Astrocyte of the cerebellum (primary cell): ENCODE measurements at regions not wholly inside any gene's neighbourhood (a gene's known extent, or its start where the extent isn't known, plus 50 kb on each side); places are given as distances from the start of the nearest gene placed in this dataset.

Source experiments
- DNase-seq: peaks from one replicate; pipeline ENCODE4 v3.0.0-alpha.2; 2011; ENCODE audit warnings: low read depth
- H3K4me3 ChIP-seq: 2 replicates; pipeline ENCODE4 v1.5.1; 2011; ENCODE audit warnings: mild to moderate bottlenecking, low read depth, low read length, moderate library complexity
- CTCF ChIP-seq: IDR thresholded peaks from 2 replicates; pipeline ENCODE4 v1.5.1; 2012; ENCODE audit warnings: low read length, low read depth, moderate library complexity, mild to moderate bottlenecking; ENCODE audit errors: missing control alignments
- in situ Hi-C: cut with HindIII; loops from 2 replicates; pipeline ENCODE4 v1.10.0; 2017; ENCODE audit warnings: low sequenced_read_pairs

GRCh38 chr2:65779021-65779420, 346.6 kb upstream of the SPRED2 start:
- H3K4me3 ChIP-seq, result no peak overlapping the region
- in situ Hi-C loops, result no loop called here
- no peak for TF ChIP-seq CTCF
- no peak for DNase-seq

DNA sequence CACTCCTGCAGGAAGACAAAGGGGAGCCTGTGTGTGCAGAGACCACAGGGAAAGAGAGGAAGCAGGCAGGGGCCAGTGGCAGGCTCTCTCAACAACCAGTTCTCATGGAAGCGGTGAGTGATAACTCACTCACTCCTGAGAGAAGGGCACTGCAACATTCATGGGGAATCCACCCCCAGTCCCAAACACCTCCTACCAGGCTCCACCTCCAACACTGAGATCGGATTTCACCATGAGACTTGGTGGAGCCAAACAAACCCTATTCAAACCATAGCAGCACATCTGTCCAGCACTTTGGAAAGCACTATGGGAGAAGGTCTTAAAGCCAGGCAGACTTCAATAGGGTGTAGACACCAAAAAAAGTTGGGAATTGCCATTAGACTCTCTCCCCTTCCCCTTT, 345.7 kb upstream of the SPRED2 start:
- in situ Hi-C loops, result no loop called here
- H3K4me3 ChIP-seq, result no peak overlapping the region
- TF ChIP-seq CTCF, result no peak
- no peak for DNase-seq

DNA sequence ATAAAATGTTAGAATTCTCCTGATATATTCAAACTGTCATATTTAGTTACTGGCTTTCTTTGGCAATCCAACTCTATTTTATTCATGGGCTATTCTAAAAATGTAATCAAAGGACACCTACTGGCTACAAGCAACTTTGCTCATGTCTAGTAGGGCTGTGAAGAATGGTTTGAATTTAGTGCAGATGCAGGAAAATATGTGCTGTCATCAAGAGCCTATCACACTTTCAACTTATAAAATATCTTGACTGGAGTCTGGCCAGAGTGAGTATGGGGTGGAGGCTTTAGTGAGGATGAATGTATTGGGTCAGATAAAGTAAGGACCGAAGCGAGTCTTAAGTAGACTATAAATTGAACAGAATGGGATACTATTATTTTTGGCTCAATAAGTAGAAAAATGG, 343.4 kb upstream of the SPRED2 start:
- H3K4me3 ChIP-seq, result no peak overlapping the region
- no peak for DNase-seq
- no peak for TF ChIP-seq CTCF
- in situ Hi-C loops, result no loop called here

DNA sequence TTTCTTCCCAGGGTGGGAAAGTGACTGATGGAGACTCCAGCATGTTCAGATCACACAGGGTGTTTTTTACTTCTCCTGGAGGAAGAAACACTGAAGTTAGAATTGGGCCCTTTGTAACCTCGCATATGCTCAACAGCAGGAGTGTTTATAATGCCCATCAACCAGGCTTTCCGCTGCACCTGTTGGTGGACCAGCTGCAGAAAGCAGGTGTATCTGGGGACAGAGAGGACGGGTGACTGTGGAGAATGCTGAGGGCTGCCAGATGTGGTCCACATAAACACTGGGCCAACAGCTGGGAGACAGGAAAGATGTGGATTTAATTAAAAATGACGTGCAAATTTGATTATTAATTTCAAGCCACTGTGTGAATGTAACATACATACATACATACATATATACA, 335.5 kb upstream of the SPRED2 start:
- in situ Hi-C loops, result no loop called here
- H3K4me3 ChIP-seq, result no peak overlapping the region
- no peak for DNase-seq
- TF ChIP-seq CTCF, result no peak

GRCh38 chr2:65766768-65767267, 334.4 kb upstream of the SPRED2 start:
- DNase-seq, result no peak
- in situ Hi-C loops, result no loop called here
- no peak for TF ChIP-seq CTCF
- no peak overlapping the region for H3K4me3 ChIP-seq

GRCh38 chr2:65765376-65765775, 333.0 kb upstream of the SPRED2 start:
- TF ChIP-seq CTCF, result no peak
- no peak for DNase-seq
- no peak overlapping the region for H3K4me3 ChIP-seq
- in situ Hi-C loops, result no loop called here

DNA sequence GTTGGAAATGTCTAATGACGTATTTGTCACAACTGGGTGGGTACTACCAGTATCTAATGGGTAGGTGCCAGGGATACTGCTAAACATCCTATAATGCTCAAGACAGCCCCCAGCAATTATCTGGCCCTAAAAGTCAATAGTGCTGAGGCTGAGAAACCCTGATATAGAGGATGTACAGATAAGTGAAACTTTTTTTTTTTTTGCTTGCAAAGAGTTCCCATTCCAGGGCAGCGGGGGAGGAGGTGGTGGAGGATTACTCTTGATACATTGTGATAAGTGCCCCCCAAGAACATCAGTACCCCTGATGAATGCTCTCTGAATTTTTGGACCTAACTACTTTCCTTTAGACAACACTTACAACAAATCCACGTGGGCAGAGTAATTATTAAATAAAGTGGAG, 329.7 kb upstream of the SPRED2 start:
- TF ChIP-seq CTCF, result no peak
- in situ Hi-C loops, result no loop called here
- no peak overlapping the region for H3K4me3 ChIP-seq
- no peak for DNase-seq
